ENCODE measurements at regions not wholly inside any gene's neighbourhood (a gene's known extent, or its start where the extent isn't known, plus 50 kb on each side); places are given as distances from the start of the nearest gene placed in this dataset.

DNA sequence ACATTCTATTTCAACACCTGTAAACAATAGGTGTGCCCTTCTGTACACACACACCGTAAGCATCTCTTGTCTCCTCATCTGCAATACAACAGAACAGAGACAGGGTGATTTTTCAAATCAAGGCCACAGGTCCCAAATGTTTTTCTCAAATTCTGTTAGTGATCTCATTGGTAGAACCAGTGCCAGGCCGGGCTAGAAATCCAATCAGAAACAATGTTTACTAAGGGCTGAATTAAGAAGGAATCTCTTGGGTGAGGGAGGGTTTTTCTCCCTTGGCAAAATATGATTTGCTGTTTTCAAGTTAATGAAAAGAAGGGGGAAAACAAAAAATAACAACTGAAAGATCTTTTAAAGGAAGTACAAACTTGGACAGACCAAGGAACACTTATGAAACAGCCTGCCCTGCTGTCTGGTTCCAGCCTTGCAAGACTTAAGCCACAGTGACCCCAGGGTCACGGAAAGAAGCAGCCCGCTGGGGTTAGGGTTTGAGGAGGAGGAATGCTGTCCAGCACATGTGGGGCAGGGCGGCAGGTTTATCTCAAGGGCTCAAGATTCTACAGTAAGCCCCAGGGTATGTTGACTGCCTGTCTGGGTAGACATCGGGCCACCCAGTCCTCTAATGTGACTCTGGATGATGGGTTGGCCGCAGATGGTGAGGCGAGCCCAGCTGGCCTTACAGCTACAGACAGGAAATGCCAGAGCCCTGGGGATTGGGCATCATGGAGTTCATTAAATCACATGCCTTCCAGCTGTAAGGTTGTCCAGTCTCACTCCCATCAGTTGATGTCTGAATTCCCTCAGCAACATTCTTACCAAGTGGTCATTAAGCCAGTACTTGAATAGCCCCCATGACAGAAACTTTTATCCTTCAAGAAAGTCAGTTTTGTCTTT is 73.3 kb upstream of the SLC44A3 start:
- no peak for TF ChIP-seq CTCF (IDR thresholded peaks at IDR 0.05 in 8 of 11, conservative IDR thresholded peaks at IDR 0.05 in 3 of 11)
- no peak for TF ChIP-seq POLR2A (IDR thresholded peaks at IDR 0.05)

Measured in spleen (tissue), 7 donors.